Tibial nerve (tissue), 4 donors: ENCODE measurements at regions not wholly inside any gene's neighbourhood (a gene's known extent, or its start where the extent isn't known, plus 50 kb on each side); places are given as distances from the start of the nearest gene placed in this dataset.

ENCODE experiments used
- CTCF ChIP-seq, 5 experiments: fragments of 200-600 bp in 3 of 5; fragments of 450-650 bp in 2 of 5; sonication (generic) in 3 of 5; IDR thresholded peaks; one replicate each; pipeline ENCODE4 v1.5.1; 2016 to 2019; ENCODE audit warnings: antibody characterized with exemption in 5 of 5, mild to moderate bottlenecking in 3 of 5, moderate library complexity in 2 of 5
- EP300 ChIP-seq, 2 donors: sonication (generic); formaldehyde crosslinking; IDR thresholded peaks; one replicate each; pipeline ENCODE4 v1.6.1; 2017; ENCODE audit warnings: antibody characterized with exemption in 2 of 2, mild to moderate bottlenecking in 1 of 2
- POLR2A ChIP-seq, 2 donors: fragments of 450-650 bp; IDR thresholded peaks; one replicate each; pipeline ENCODE4 v1.6.1; 2017; ENCODE audit warnings: antibody characterized with exemption in 2 of 2, mild to moderate bottlenecking in 2 of 2, moderate library complexity in 2 of 2

- TF ChIP-seq CTCF (IDR thresholded peaks at IDR 0.05) (no peak), EP300 (IDR thresholded peaks at IDR 0.05) (no peak), POLR2A (IDR thresholded peaks at IDR 0.05) (no peak)
Observed at GRCh38 chr2:83478037-83478436, 981.0 kb downstream of the SUCLG1 start.
